Aorta (tissue), 5 donors: ENCODE measurements at regions not wholly inside any gene's neighbourhood (a gene's known extent, or its start where the extent isn't known, plus 50 kb on each side); places are given as distances from the start of the nearest gene placed in this dataset.

ENCODE experiments used
- ATAC-seq: fragments of 200-7000 bp; cut with Tn5 transposase; one replicate; pipeline ENCODE4 v1.9.1; 2022; ENCODE audit warnings: moderate library complexity; ENCODE audit not compliant: low FRiP score
- DNase-seq, 2 donors: peaks; one replicate each; pipeline ENCODE4 v3.0.0-alpha.2; 2020
- H3K27ac ChIP-seq, 2 donors: one replicate each; pipeline ENCODE4 v1.5.1; 2013; ENCODE audit warnings: low read length in 2 of 2, mild to moderate bottlenecking in 2 of 2, moderate library complexity in 2 of 2, control low read depth in 1 of 2, inconsistent platforms in 1 of 2, low read depth in 1 of 2
- H3K27me3 ChIP-seq, 2 donors: one replicate each; pipeline ENCODE4 v1.6.1; 2013; ENCODE audit warnings: control low read depth in 1 of 2, low read length in 1 of 2, mild to moderate bottlenecking in 1 of 2, moderate library complexity in 1 of 2; ENCODE audit not compliant: insufficient read depth in 2 of 2, control insufficient read depth in 1 of 2
- H3K36me3 ChIP-seq, 2 donors: one replicate each; pipeline ENCODE4 v1.6.1; 2013; ENCODE audit warnings: control low read depth in 1 of 2, low read length in 1 of 2, mild to moderate bottlenecking in 1 of 2; ENCODE audit not compliant: insufficient read depth in 2 of 2, control insufficient read depth in 1 of 2
- H3K4me1 ChIP-seq, 2 donors: one replicate each; pipeline ENCODE4 v1.6.1; 2013; ENCODE audit warnings: low read length in 2 of 2, control low read depth in 1 of 2, mild to moderate bottlenecking in 1 of 2, moderate library complexity in 1 of 2; ENCODE audit not compliant: insufficient read depth in 2 of 2, control insufficient read depth in 1 of 2
- H3K4me3 ChIP-seq, 2 donors: one replicate each; pipeline ENCODE4 v1.5.1; 2013; ENCODE audit warnings: low read length in 2 of 2, control low read depth in 1 of 2, mild to moderate bottlenecking in 1 of 2
- H3K9me3 ChIP-seq: one replicate; pipeline ENCODE4 v1.6.1; 2013; ENCODE audit warnings: mild to moderate bottlenecking, low read length; ENCODE audit not compliant: control insufficient read depth
- WGBS, 2 donors: extraction: QIAGEN DNeasy Blood & Tissue Kit; methylation state at CpG; one replicate each; pipeline ENCODE4 v1.1.7; 2013; 5-methylcytosine and 5-hydroxymethylcytosine counted together
- intact Hi-C, 2 donors: fragments of 100-400 bp; cut with DNase I; formaldehyde crosslinking; loops; one replicate each; pipeline versions ENCODE4 v1.14.2 to v1.15.0; 2022
- donor health status: healthy with polysubstance abuse.
- donor health status: Bipolar disorder and iron deficiency.
- donor health status: DM: no; HTN: no; CAD: no.
- donor health status: DM: no; HTN: no; CAD: no.
- donor health status: DM: yes; HTN: yes; CAD: no.

GRCh38 chr2:149729586-149729985, 142.0 kb upstream of the MMADHC start:
- ATAC-seq (no peak), DNase-seq (no peak)
- Histone ChIP-seq H3K9me3 (no peaks in the 10 kb centered on the region), H3K27ac (no peak overlapping the region), H3K4me1 (peaks cover 0 to 4% of the 10 kb centered on the region in 2 donors), H3K27me3 (no peaks in the 10 kb centered on the region), H3K4me3 (no peak overlapping the region), H3K36me3 (no peaks in the 10 kb centered on the region)
- WGBS, 2 donors = 59 to 66% methylated on average over 3 of the region's 3 CpGs
- intact Hi-C loops = no loop called here

DNA sequence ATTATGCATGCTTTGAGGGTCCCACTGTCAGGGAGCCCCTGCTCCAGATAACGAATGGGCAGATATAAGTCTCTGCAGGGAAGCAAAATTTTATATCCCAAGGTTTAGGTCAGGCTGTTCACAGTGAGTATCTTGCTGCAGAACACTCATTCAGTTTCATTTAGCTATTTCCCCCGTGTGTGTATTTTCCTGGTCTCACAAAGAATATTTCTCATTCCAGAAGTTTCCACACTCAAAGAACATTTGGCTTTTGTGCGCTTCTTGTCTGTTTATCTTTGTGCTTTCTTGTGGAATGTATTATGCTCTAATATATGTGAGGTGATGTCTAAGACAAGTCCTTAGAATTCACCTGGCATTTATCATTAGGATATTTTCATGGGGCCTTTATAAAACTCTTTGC, 140.4 kb upstream of the MMADHC start:
- intact Hi-C loops = no loop called here
- H3K9me3 ChIP-seq = no peaks in the 10 kb centered on the region
- H3K4me1 ChIP-seq = no peaks in the 10 kb centered on the region
- H3K27me3 ChIP-seq = no peaks in the 10 kb centered on the region
- ATAC-seq (no peak), DNase-seq (no peak)
- no peak overlapping the region for H3K4me3 ChIP-seq
- H3K27ac ChIP-seq = no peak overlapping the region
- no peaks in the 10 kb centered on the region for H3K36me3 ChIP-seq
- 72 to 77% methylated on average over 3 of the region's 3 CpGs for WGBS, 2 donors

DNA sequence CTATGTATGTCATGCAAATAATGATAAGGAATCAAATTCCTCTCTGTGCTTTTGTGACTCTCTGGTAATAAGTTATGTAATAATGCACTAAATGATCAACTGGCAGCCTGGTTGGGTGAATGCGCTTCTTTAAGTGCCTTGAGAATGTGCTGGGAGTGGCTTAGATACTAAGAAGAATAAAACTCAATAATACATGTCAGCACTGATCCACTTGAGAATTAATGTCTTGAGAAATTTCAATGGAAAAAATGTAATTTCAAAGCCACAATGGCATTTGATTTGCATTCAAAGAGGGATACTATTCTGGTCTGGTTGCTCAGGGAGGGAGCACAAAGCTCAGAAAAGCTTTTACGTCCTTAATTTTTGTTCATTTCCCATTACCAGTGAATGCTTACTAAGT, 137.7 kb upstream of the MMADHC start:
- no peaks in the 10 kb centered on the region for H3K9me3 ChIP-seq
- H3K4me3 ChIP-seq = no peak overlapping the region
- intact Hi-C loops = no loop called here
- no peaks in the 10 kb centered on the region for H3K27me3 ChIP-seq
- DNase-seq (no peak), ATAC-seq (no peak)
- H3K4me1 ChIP-seq = no peaks in the 10 kb centered on the region
- no peak overlapping the region for H3K27ac ChIP-seq
- 88 to 96% methylated on average over 2 of the region's 2 CpGs for WGBS, 2 donors
- no peaks in the 10 kb centered on the region for H3K36me3 ChIP-seq

- no peak overlapping the region for H3K4me3 ChIP-seq
- H3K36me3 ChIP-seq = no peaks in the 10 kb centered on the region
- intact Hi-C loops = no loop called here
- WGBS, 2 donors = 95% methylated on average over 4 of the region's 4 CpGs
- no peaks in the 10 kb centered on the region for H3K9me3 ChIP-seq
- no peaks in the 10 kb centered on the region for H3K27me3 ChIP-seq
- no peak overlapping the region for H3K27ac ChIP-seq
- ATAC-seq (no peak), DNase-seq (no peak)
- H3K4me1 ChIP-seq = no peaks in the 10 kb centered on the region
Measured at GRCh38 chr2:149724091-149724490, 136.5 kb upstream of the MMADHC start.

- Histone ChIP-seq H3K36me3 (no peaks in the 10 kb centered on the region), H3K9me3 (no peaks in the 10 kb centered on the region), H3K4me3 (no peak overlapping the region), H3K27ac (no peak overlapping the region), H3K27me3 (no peaks in the 10 kb centered on the region), H3K4me1 (no peaks in the 10 kb centered on the region)
- ATAC-seq (no peak), DNase-seq (no peak)
- intact Hi-C loops = no loop called here
- 30 to 53% methylated on average over 2 of the region's 2 CpGs for WGBS, 2 donors
Measured at GRCh38 chr2:149720615-149721014, 133.0 kb upstream of the MMADHC start.

GRCh38 chr2:149719695-149720094, 132.1 kb upstream of the MMADHC start:
- ATAC-seq (no peak), DNase-seq (no peak)
- no peaks in the 10 kb centered on the region for H3K27me3 ChIP-seq
- no peaks in the 10 kb centered on the region for H3K9me3 ChIP-seq
- intact Hi-C loops = no loop called here
- H3K4me3 ChIP-seq = no peak overlapping the region
- H3K4me1 ChIP-seq = no peaks in the 10 kb centered on the region
- no peak overlapping the region for H3K27ac ChIP-seq
- no peaks in the 10 kb centered on the region for H3K36me3 ChIP-seq
- 90 to 93% methylated on average over 3 of the region's 3 CpGs for WGBS, 2 donors

- ATAC-seq (no peak), DNase-seq (no peak)
- Histone ChIP-seq H3K27me3 (no peaks in the 10 kb centered on the region), H3K36me3 (no peaks in the 10 kb centered on the region), H3K27ac (no peak overlapping the region), H3K4me1 (no peaks in the 10 kb centered on the region), H3K9me3 (no peaks in the 10 kb centered on the region), H3K4me3 (no peak overlapping the region)
- intact Hi-C loops = no loop called here
- 73 to 81% methylated on average over 6 of the region's 6 CpGs for WGBS, 2 donors
Measured at GRCh38 chr2:149716687-149717086, 129.1 kb upstream of the MMADHC start.

GRCh38 chr2:149715894-149716293, 128.3 kb upstream of the MMADHC start:
- no peak for ATAC-seq
- intact Hi-C loops = no loop called here
- no peaks in the 10 kb centered on the region for H3K4me1 ChIP-seq
- 95 to 97% methylated on average over 2 of the region's 2 CpGs for WGBS, 2 donors
- H3K36me3 ChIP-seq = no peaks in the 10 kb centered on the region
- no peaks in the 10 kb centered on the region for H3K9me3 ChIP-seq
- H3K27me3 ChIP-seq = no peaks in the 10 kb centered on the region
- H3K27ac ChIP-seq = no peak overlapping the region
- no peak for DNase-seq
- no peak overlapping the region for H3K4me3 ChIP-seq

GRCh38 chr2:149715005-149715592, 127.5 kb upstream of the MMADHC start:
- intact Hi-C loops = no loop called here
- Histone ChIP-seq H3K36me3 (no peaks in the 10 kb centered on the region), H3K27me3 (no peaks in the 10 kb centered on the region), H3K4me3 (no peak overlapping the region), H3K4me1 (no peaks in the 10 kb centered on the region), H3K27ac (no peak overlapping the region), H3K9me3 (peaks cover 1% of the 10 kb centered on the region)
- no peak for DNase-seq
- 85% methylated on average over 3 of the region's 3 CpGs for WGBS, 2 donors
- ATAC-seq = no peak
